ENCODE measurements at regions not wholly inside any gene's neighbourhood (a gene's known extent, or its start where the extent isn't known, plus 50 kb on each side); places are given as distances from the start of the nearest gene placed in this dataset.

GRCh38 chr2:172242961-172243360 lies 140.3 kb upstream of the DLX2 start:
- Histone ChIP-seq H4K20me1 (ENCODE audit: insufficient read depth) (no peaks in the 10 kb centered on the region), H3K9me2 (ENCODE audit: insufficient read depth) (no peaks in the 10 kb centered on the region), H3K9me3 (ENCODE audit: control insufficient read depth in 1 of 2, insufficient read depth in 1 of 2, low read depth in 1 of 2, low read length in 2 of 2) (no peaks in the 10 kb centered on the region), H3K79me2 (ENCODE audit: insufficient read depth, low read length) (no peaks in the 10 kb centered on the region), H3K27me3 (ENCODE audit: insufficient read depth, low read length) (no peaks in the 10 kb centered on the region), H3K4me2 (ENCODE audit: low read length) (0 out of 2 replicates have a peak overlapping the region, but pooled peaks have one; percentile 2), H3K36me3 (ENCODE audit: control insufficient read depth in 1 of 2, insufficient read depth in 2 of 2, low read length in 2 of 2) (no peaks in the 10 kb centered on the region), H2AFZ (ENCODE audit: low read depth, low read length, poor library complexity, severe bottlenecking) (peak overlapping the region; percentile 41), H3K27ac (ENCODE audit: low read depth, low read length) (no peak overlapping the region), H3K4me3 (replicated peaks in 1 of 2; ENCODE audit: low read depth in 1 of 2, low read length in 2 of 2) (no peak overlapping the region), H3K4me1 (ENCODE audit: control insufficient read depth in 1 of 2, insufficient read depth in 2 of 2, low read length in 2 of 2) (peaks cover 31 to 53% of the 10 kb centered on the region in 2 experiments), H3K9ac (ENCODE audit: low read length) (no peak overlapping the region)
- intact Hi-C loops (cut with micrococcal nuclease): no loop called here
- ChIA-PET CTCF (interaction anchor here (1.0 to 1.9 kb wide), 3 partner anchors 11 to 219 kb away, joined by 3 to 6 read pairs (median 5); no protein-coding TSS in a partner anchor), POLR2A (interaction anchor here (0.9 to 2.1 kb wide), 2 partner anchors 11 kb away, joined by 6 to 9 read pairs; no protein-coding TSS in a partner anchor), RAD21 (ENCODE audit: low non-redundant PET in 1 of 2, low total read pairs in 2 of 2, uncharacterized antibody in 2 of 2, unreplicated experiment in 2 of 2) (no interaction called here)
- TF ChIP-seq SRF (IDR thresholded peaks at IDR 0.05; ENCODE audit: low read depth): no peak
- TF ChIP-seq EZH2phosphoT487 (IDR thresholded peaks at IDR 0.05; ENCODE audit: borderline replicate concordance): no peak
- TF ChIP-seq YY1 (IDR thresholded peaks at IDR 0.05; ENCODE audit: extremely low read depth, insufficient replicate concordance, low read depth, low read length): no peak
- TF ChIP-seq EZH2 (IDR thresholded peaks at IDR 0.05): no peak
- no peak for TF ChIP-seq CBX3 (IDR thresholded peaks at IDR 0.05; ENCODE audit: low read depth)
- no peak for TF ChIP-seq POLR2AphosphoS5 (IDR thresholded peaks at IDR 0.05; ENCODE audit: low read depth, low read length)
- no peak for TF ChIP-seq ZNF274 (IDR thresholded peaks at IDR 0.05; ENCODE audit: low read depth, low read length)
- no peak for TF ChIP-seq CTCF (IDR thresholded peaks at IDR 0.05 in 2 of 3, conservative IDR thresholded peaks at IDR 0.05 in 1 of 3; ENCODE audit: borderline replicate concordance in 1 of 3, insufficient read depth in 1 of 3, low read depth in 2 of 3, low read length in 2 of 3)
- no peak for TF ChIP-seq ZFX (IDR thresholded peaks at IDR 0.05)
- TF ChIP-seq ZBTB33 (IDR thresholded peaks at IDR 0.05; ENCODE audit: extremely low read depth, insufficient replicate concordance, low read length): no peak
- no peak for ATAC-seq
- no peak for DNase-seq (ENCODE audit: low read depth, low spot score)
- no TSS peak for BruUV-seq (replicated peaks)

All from HCT116 (cell line).